Body of pancreas (tissue), 4 donors: ENCODE measurements at regions not wholly inside any gene's neighbourhood (a gene's known extent, or its start where the extent isn't known, plus 50 kb on each side); places are given as distances from the start of the nearest gene placed in this dataset.

Source experiments
- ATAC-seq: fragments of 150-250 bp; one replicate; pipeline ENCODE4 v1.9.1; 2016
- DNase-seq, 4 donors: peaks; one replicate each; pipeline ENCODE4 v3.0.0-alpha.2; 2019
- H3K27ac ChIP-seq, 4 donors: fragments of 200-600 bp; sonication (generic); 1 replicate in 3 of 4; 2 replicates in 1 of 4; pipeline versions ENCODE4 v1.5.1 to v1.6.1; 2016 to 2019; ENCODE audit warnings: mild to moderate bottlenecking in 1 of 4, mixed read lengths in 1 of 4, moderate library complexity in 1 of 4
- H3K27me3 ChIP-seq, 2 donors: fragments of 200-600 bp; sonication (generic); one replicate each; pipeline ENCODE4 v1.6.0; 2016; ENCODE audit warnings: mild to moderate bottlenecking in 1 of 2
- H3K36me3 ChIP-seq, 2 donors: fragments of 200-600 bp; sonication (generic); replicated peaks in 1 of 2; 2 replicates each; pipeline ENCODE4 v1.5.1; 2016; ENCODE audit warnings: low read depth in 2 of 2; ENCODE audit not compliant: insufficient read depth in 1 of 2
- H3K4me1 ChIP-seq: fragments of 200-600 bp; sonication (generic); one replicate; pipeline ENCODE4 v1.6.0; 2016
- H3K4me3 ChIP-seq, 2 donors: fragments of 200-600 bp; sonication (generic); 1 replicate in 1 of 2; 2 replicates in 1 of 2; pipeline ENCODE4 v1.5.1; 2016 to 2019
- H3K9me3 ChIP-seq, 3 donors: fragments of 200-600 bp; sonication (generic); 1 replicate in 2 of 3; 2 replicates in 1 of 3; pipeline ENCODE4 v1.5.1; 2016
- CTCF ChIP-seq, 7 experiments: fragments of 450-650 bp in 4 of 7; fragments of 200-600 bp in 3 of 7; sonication (generic) in 3 of 7; IDR thresholded peaks; one replicate each; pipeline ENCODE4 v1.5.1; 2016 to 2019; ENCODE audit warnings: antibody characterized with exemption in 7 of 7
- POLR2A ChIP-seq, 3 donors: fragments of 450-650 bp; IDR thresholded peaks; one replicate each; pipeline ENCODE4 v1.6.1; 2016; ENCODE audit warnings: antibody characterized with exemption in 3 of 3, mild to moderate bottlenecking in 2 of 3
- WGBS, 2 donors: methylation state at CpG; one replicate each; pipeline ENCODE4 v1.1.5; 2017; 5-methylcytosine and 5-hydroxymethylcytosine counted together
- intact Hi-C: fragments of 100-400 bp; cut with DNase I; formaldehyde crosslinking; loops from one replicate; pipeline ENCODE4 v1.15.1; 2023

GRCh38 chr11:81030186-81030585 lies 1589.4 kb upstream of the TENM4 start:
- no peak for TF ChIP-seq POLR2A (IDR thresholded peaks at IDR 0.05)
- TF ChIP-seq CTCF (IDR thresholded peaks at IDR 0.05): no peak
- Histone ChIP-seq H3K27me3 (no peaks in the 10 kb centered on the region), H3K4me3 (no peak overlapping the region), H3K36me3 (no peaks in the 10 kb centered on the region), H3K9me3 (no peaks in the 10 kb centered on the region), H3K4me1 (no peaks in the 10 kb centered on the region), H3K27ac (no peak overlapping the region)
- intact Hi-C loops: no loop called here
- no peak for DNase-seq
- ATAC-seq: no peak
- WGBS, 2 donors: 55 to 59% methylated on average over 1 of the region's 1 CpG

- ATAC-seq: no peak
- Histone ChIP-seq H3K36me3 (no peaks in the 10 kb centered on the region), H3K27me3 (no peaks in the 10 kb centered on the region), H3K9me3 (no peaks in the 10 kb centered on the region), H3K4me3 (no peak overlapping the region), H3K4me1 (no peaks in the 10 kb centered on the region), H3K27ac (no peak overlapping the region)
- intact Hi-C loops: no loop called here
- 60 to 70% methylated on average over 1 of the region's 1 CpG for WGBS, 2 donors
- no peak for TF ChIP-seq CTCF (IDR thresholded peaks at IDR 0.05)
- no peak for TF ChIP-seq POLR2A (IDR thresholded peaks at IDR 0.05)
- DNase-seq: no peak
Observed at GRCh38 chr11:81026032-81026431, 1585.2 kb upstream of the TENM4 start.

DNA sequence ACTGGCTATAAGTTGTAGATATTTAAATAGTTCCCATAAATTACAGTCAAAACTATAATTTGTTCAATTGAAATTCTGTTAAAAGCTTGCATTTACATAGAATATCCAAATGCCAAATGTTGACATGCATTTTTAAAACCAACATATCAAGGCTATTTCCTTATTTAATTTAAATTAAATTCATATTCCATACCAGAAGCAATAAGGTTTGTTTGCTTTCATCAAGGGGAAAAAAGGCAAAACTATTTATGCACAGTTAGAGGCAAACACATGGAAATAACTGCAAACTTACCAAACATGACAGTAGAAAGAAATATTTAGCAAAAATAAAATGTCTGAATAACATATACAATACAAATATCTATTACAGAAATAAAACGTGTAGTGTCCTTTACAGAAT lies 1581.2 kb upstream of the TENM4 start:
- WGBS, 2 donors: 31 to 39% methylated on average over 1 of the region's 1 CpG
- no peak for TF ChIP-seq POLR2A (IDR thresholded peaks at IDR 0.05)
- no peak for TF ChIP-seq CTCF (IDR thresholded peaks at IDR 0.05)
- no peak overlapping the region for H3K4me3 ChIP-seq
- ATAC-seq: no peak
- H3K36me3 ChIP-seq: no peaks in the 10 kb centered on the region
- no peaks in the 10 kb centered on the region for H3K4me1 ChIP-seq
- intact Hi-C loops: no loop called here
- H3K9me3 ChIP-seq: no peaks in the 10 kb centered on the region
- no peaks in the 10 kb centered on the region for H3K27me3 ChIP-seq
- no peak overlapping the region for H3K27ac ChIP-seq
- DNase-seq: no peak

- WGBS, 2 donors: 32 to 41% methylated on average over 3 of the region's 3 CpGs
- H3K36me3 ChIP-seq: no peaks in the 10 kb centered on the region
- no peak overlapping the region for H3K27ac ChIP-seq
- no peak for TF ChIP-seq CTCF (IDR thresholded peaks at IDR 0.05)
- TF ChIP-seq POLR2A (IDR thresholded peaks at IDR 0.05): no peak
- H3K4me1 ChIP-seq: no peaks in the 10 kb centered on the region
- no peaks in the 10 kb centered on the region for H3K9me3 ChIP-seq
- no peak for ATAC-seq
- DNase-seq: no peak
- no peak overlapping the region for H3K4me3 ChIP-seq
- intact Hi-C loops: no loop called here
- no peaks in the 10 kb centered on the region for H3K27me3 ChIP-seq
Observed at GRCh38 chr11:81010631-81011030, 1569.8 kb upstream of the TENM4 start.

GRCh38 chr11:81007046-81007445 lies 1566.2 kb upstream of the TENM4 start:
- no peaks in the 10 kb centered on the region for H3K27me3 ChIP-seq
- H3K36me3 ChIP-seq: no peaks in the 10 kb centered on the region
- TF ChIP-seq CTCF (IDR thresholded peaks at IDR 0.05): no peak
- no peak for TF ChIP-seq POLR2A (IDR thresholded peaks at IDR 0.05)
- no peak overlapping the region for H3K27ac ChIP-seq
- DNase-seq (no peak), ATAC-seq (no peak)
- H3K4me1 ChIP-seq: no peaks in the 10 kb centered on the region
- H3K4me3 ChIP-seq: no peak overlapping the region
- intact Hi-C loops: no loop called here
- H3K9me3 ChIP-seq: no peaks in the 10 kb centered on the region
- 3 to 4% methylated on average over 2 of the region's 2 CpGs for WGBS, 2 donors
